Glomerular endothelial cell (primary cell): ENCODE measurements at regions not wholly inside any gene's neighbourhood (a gene's known extent, or its start where the extent isn't known, plus 50 kb on each side); places are given as distances from the start of the nearest gene placed in this dataset.
"Not testable (repeated sequence)": the region's sequence is repeated elsewhere in the genome, so short reads cannot be mapped to it uniquely, and the experiment has no call there.

Source experiments
- DNase-seq: peaks from one replicate; pipeline ENCODE4 v3.0.0-alpha.2; 2011; ENCODE audit warnings: low read depth, low spot score; ENCODE audit errors: extremely low read depth

- no peak for DNase-seq
Measured at GRCh38 chr20:24418731-24419130, 50.7 kb upstream of the SYNDIG1 start.

- no peak for DNase-seq
Measured at GRCh38 chr20:24417485-24417884, 51.9 kb upstream of the SYNDIG1 start.

GRCh38 chr20:24415444-24415843, 54.0 kb upstream of the SYNDIG1 start:
- DNase-seq, result not testable (repeated sequence)

- no peak for DNase-seq
Measured at GRCh38 chr20:24411834-24412216, 57.6 kb upstream of the SYNDIG1 start.

- no peak for DNase-seq
Measured at GRCh38 chr20:24411003-24411833, 58.2 kb upstream of the SYNDIG1 start.

- DNase-seq, result no peak
Measured at GRCh38 chr20:24407151-24407550, 62.3 kb upstream of the SYNDIG1 start.

- no peak for DNase-seq
Measured at GRCh38 chr20:24406750-24407149, 62.7 kb upstream of the SYNDIG1 start.

GRCh38 chr20:24406251-24406650, 63.2 kb upstream of the SYNDIG1 start:
- DNase-seq, result no peak

- DNase-seq, result no peak
Measured at GRCh38 chr20:24405810-24406209, 63.6 kb upstream of the SYNDIG1 start.

- no peak for DNase-seq
Measured at GRCh38 chr20:24403406-24403805, 66.0 kb upstream of the SYNDIG1 start.

- no peak for DNase-seq
Measured at GRCh38 chr20:24402188-24402587, 67.2 kb upstream of the SYNDIG1 start.

- DNase-seq, result no peak
Measured at GRCh38 chr20:24395151-24395550, 74.3 kb upstream of the SYNDIG1 start.

GRCh38 chr20:24393903-24394302, 75.5 kb upstream of the SYNDIG1 start:
- DNase-seq, result no peak

GRCh38 chr20:24392612-24393011, 76.8 kb upstream of the SYNDIG1 start:
- no peak for DNase-seq

- DNase-seq, result no peak
Measured at GRCh38 chr20:24389686-24390085, 79.7 kb upstream of the SYNDIG1 start.

GRCh38 chr20:24388828-24389380, 80.5 kb upstream of the SYNDIG1 start:
- DNase-seq, result no peak

- no peak for DNase-seq
Measured at GRCh38 chr20:24385547-24385946, 83.9 kb upstream of the SYNDIG1 start.

GRCh38 chr20:24384865-24385264, 84.6 kb upstream of the SYNDIG1 start:
- DNase-seq, result no peak

- no peak for DNase-seq
Measured at GRCh38 chr20:24382743-24383142, 86.7 kb upstream of the SYNDIG1 start.

- no peak for DNase-seq
Measured at GRCh38 chr20:24382331-24382730, 87.1 kb upstream of the SYNDIG1 start.

- no peak for DNase-seq
Measured at GRCh38 chr20:24381886-24382285, 87.5 kb upstream of the SYNDIG1 start.

GRCh38 chr20:24379484-24379927, 89.9 kb upstream of the SYNDIG1 start:
- no peak for DNase-seq
